Thyroid gland (tissue), 4 donors: ENCODE measurements at regions not wholly inside any gene's neighbourhood (a gene's known extent, or its start where the extent isn't known, plus 50 kb on each side); places are given as distances from the start of the nearest gene placed in this dataset.

Experiments
- POLR2A ChIP-seq, 2 donors: fragments of 450-650 bp; IDR thresholded peaks; one replicate each; pipeline ENCODE4 v1.6.1; 2017; ENCODE audit warnings: antibody characterized with exemption in 2 of 2, mild to moderate bottlenecking in 2 of 2, moderate library complexity in 1 of 2
- TF ChIP-seq, protein P1 (sequence below), 6 experiments: fragments of 200-600 bp in 3 of 6; fragments of 450-650 bp in 3 of 6; sonication (generic) in 3 of 6; IDR thresholded peaks; one replicate each; pipeline ENCODE4 v1.5.1; 2016 to 2019; ENCODE audit warnings: antibody characterized with exemption in 6 of 6, mild to moderate bottlenecking in 2 of 6, inconsistent platforms in 1 of 6, moderate library complexity in 1 of 6

DNA sequence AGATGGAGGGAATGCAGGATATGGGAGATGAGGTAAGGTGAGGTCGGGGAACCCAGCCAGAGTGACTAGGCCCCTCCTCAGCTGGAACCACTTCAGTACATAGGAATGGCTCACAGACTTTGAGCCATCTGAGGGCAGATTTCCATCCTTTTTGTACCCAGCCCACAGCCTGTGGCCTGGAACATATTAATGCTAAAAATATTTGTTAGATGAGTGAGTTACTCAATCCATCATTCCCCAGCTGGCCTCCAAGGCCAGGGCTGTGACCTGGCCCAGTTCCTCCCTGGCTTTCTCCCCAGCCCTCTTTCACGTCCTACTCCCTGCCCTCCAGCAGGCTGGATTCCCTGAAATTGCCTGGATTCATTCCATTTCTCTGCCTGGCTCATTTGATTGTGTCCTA lies 57.2 kb upstream of the PRDM11 start:
- TF ChIP-seq, protein P1, sequence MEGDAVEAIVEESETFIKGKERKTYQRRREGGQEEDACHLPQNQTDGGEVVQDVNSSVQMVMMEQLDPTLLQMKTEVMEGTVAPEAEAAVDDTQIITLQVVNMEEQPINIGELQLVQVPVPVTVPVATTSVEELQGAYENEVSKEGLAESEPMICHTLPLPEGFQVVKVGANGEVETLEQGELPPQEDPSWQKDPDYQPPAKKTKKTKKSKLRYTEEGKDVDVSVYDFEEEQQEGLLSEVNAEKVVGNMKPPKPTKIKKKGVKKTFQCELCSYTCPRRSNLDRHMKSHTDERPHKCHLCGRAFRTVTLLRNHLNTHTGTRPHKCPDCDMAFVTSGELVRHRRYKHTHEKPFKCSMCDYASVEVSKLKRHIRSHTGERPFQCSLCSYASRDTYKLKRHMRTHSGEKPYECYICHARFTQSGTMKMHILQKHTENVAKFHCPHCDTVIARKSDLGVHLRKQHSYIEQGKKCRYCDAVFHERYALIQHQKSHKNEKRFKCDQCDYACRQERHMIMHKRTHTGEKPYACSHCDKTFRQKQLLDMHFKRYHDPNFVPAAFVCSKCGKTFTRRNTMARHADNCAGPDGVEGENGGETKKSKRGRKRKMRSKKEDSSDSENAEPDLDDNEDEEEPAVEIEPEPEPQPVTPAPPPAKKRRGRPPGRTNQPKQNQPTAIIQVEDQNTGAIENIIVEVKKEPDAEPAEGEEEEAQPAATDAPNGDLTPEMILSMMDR (IDR thresholded peaks at IDR 0.05): no peak
- no peak for TF ChIP-seq POLR2A (IDR thresholded peaks at IDR 0.05)
